Kidney tubule cell (primary cell): ENCODE measurements at regions not wholly inside any gene's neighbourhood (a gene's known extent, or its start where the extent isn't known, plus 50 kb on each side); places are given as distances from the start of the nearest gene placed in this dataset.
A peak's percentile ranks its signal among the peaks of the same experiment; 100 is the strongest.

Source experiments
- DNase-seq: peaks from one replicate; pipeline ENCODE4 v3.0.0-alpha.2; 2018; ENCODE audit warnings: low spot score

GRCh38 chr7:12518920-12519681, 51.4 kb upstream of the SCIN start:
- DNase-seq = peak; percentile 33

GRCh38 chr7:12519682-12520009, 50.9 kb upstream of the SCIN start:
- no peak for DNase-seq
